ENCODE measurements at regions not wholly inside any gene's neighbourhood (a gene's known extent, or its start where the extent isn't known, plus 50 kb on each side); places are given as distances from the start of the nearest gene placed in this dataset.

GRCh38 chr2:180664507-180664906 is 315.9 kb upstream of the UBE2E3 start:
- ATAC-seq (ENCODE audit: low read depth), result no peak
- POLR2A ChIA-PET, result no interaction called here
- H3K4me1 Mint-ChIP-seq, result no peaks in the 10 kb centered on the region

GRCh38 chr2:180662941-180663471 is 317.4 kb upstream of the UBE2E3 start:
- POLR2A ChIA-PET, result no interaction called here
- Mint-ChIP-seq H3K9me3 (no peaks in the 10 kb centered on the region), H3K4me1 (no peaks in the 10 kb centered on the region), H3K27ac (no peak overlapping the region), H3K36me3 (no peaks in the 10 kb centered on the region), H3K27me3 (peaks cover 3% of the 10 kb centered on the region), H3K4me3 (peak overlapping the region; percentile 21)
- DNase-seq (no peak), ATAC-seq (ENCODE audit: low read depth) (no peak)

More at GRCh38 chr2:180664507-180664906, 315.9 kb upstream of the UBE2E3 start:
- Mint-ChIP-seq H3K9me3 (no peaks in the 10 kb centered on the region), H3K4me3 (no peak overlapping the region), H3K27ac (no peak overlapping the region), H3K36me3 (no peaks in the 10 kb centered on the region), H3K27me3 (peaks cover 3% of the 10 kb centered on the region)
- no peak for DNase-seq

GRCh38 chr2:180662521-180662920 is 317.9 kb upstream of the UBE2E3 start:
- POLR2A ChIA-PET, result no interaction called here
- no peaks in the 10 kb centered on the region for H3K4me1 Mint-ChIP-seq
- ATAC-seq (ENCODE audit: low read depth), result no peak

GRCh38 chr2:180661686-180662030 is 318.7 kb upstream of the UBE2E3 start:
- Mint-ChIP-seq H3K4me3 (no peak overlapping the region), H3K27ac (no peak overlapping the region), H3K36me3 (no peaks in the 10 kb centered on the region), H3K4me1 (no peaks in the 10 kb centered on the region), H3K27me3 (peaks cover 3% of the 10 kb centered on the region), H3K9me3 (no peaks in the 10 kb centered on the region)
- ATAC-seq (ENCODE audit: low read depth) (no peak), DNase-seq (no peak)
- POLR2A ChIA-PET, result no interaction called here

More at GRCh38 chr2:180662521-180662920, 317.9 kb upstream of the UBE2E3 start:
- DNase-seq, result no peak
- no peaks in the 10 kb centered on the region for H3K36me3 Mint-ChIP-seq
- H3K27me3 Mint-ChIP-seq, result peaks cover 3% of the 10 kb centered on the region
- H3K9me3 Mint-ChIP-seq, result no peaks in the 10 kb centered on the region
- H3K4me3 Mint-ChIP-seq, result no peak overlapping the region
- no peak overlapping the region for H3K27ac Mint-ChIP-seq

- H3K27ac Mint-ChIP-seq, result no peak overlapping the region
- no peaks in the 10 kb centered on the region for H3K4me1 Mint-ChIP-seq
- DNase-seq, result no peak
- H3K27me3 Mint-ChIP-seq, result no peaks in the 10 kb centered on the region
- no peak overlapping the region for H3K4me3 Mint-ChIP-seq
- H3K36me3 Mint-ChIP-seq, result no peaks in the 10 kb centered on the region
- POLR2A ChIA-PET, result no interaction called here
- H3K9me3 Mint-ChIP-seq, result no peaks in the 10 kb centered on the region
- ATAC-seq (ENCODE audit: low read depth), result no peak
These were observed 319.3 kb upstream of the UBE2E3 start for GRCh38 chr2:180660881-180661685.

- ATAC-seq (ENCODE audit: low read depth), result no peak
- Mint-ChIP-seq H3K4me1 (no peaks in the 10 kb centered on the region), H3K9me3 (no peaks in the 10 kb centered on the region), H3K36me3 (no peaks in the 10 kb centered on the region), H3K4me3 (no peak overlapping the region), H3K27me3 (no peaks in the 10 kb centered on the region), H3K27ac (no peak overlapping the region)
- DNase-seq, result no peak
- POLR2A ChIA-PET, result no interaction called here
These were observed 320.2 kb upstream of the UBE2E3 start for GRCh38 chr2:180660207-180660606.

GRCh38 chr2:180657054-180657453 is 323.4 kb upstream of the UBE2E3 start:
- POLR2A ChIA-PET, result no interaction called here
- Mint-ChIP-seq H3K27ac (no peak overlapping the region), H3K9me3 (no peaks in the 10 kb centered on the region), H3K4me3 (no peak overlapping the region), H3K4me1 (no peaks in the 10 kb centered on the region), H3K27me3 (no peaks in the 10 kb centered on the region), H3K36me3 (no peaks in the 10 kb centered on the region)
- no peak for DNase-seq
- ATAC-seq (ENCODE audit: low read depth), result no peak

- DNase-seq, result no peak
- Mint-ChIP-seq H3K4me1 (no peaks in the 10 kb centered on the region), H3K4me3 (no peak overlapping the region), H3K9me3 (no peaks in the 10 kb centered on the region), H3K27me3 (no peaks in the 10 kb centered on the region), H3K27ac (no peak overlapping the region), H3K36me3 (no peaks in the 10 kb centered on the region)
- no peak for ATAC-seq (ENCODE audit: low read depth)
- POLR2A ChIA-PET, result no interaction called here
These were observed 324.0 kb upstream of the UBE2E3 start for GRCh38 chr2:180656455-180656847.

- no peak for DNase-seq
- no peaks in the 10 kb centered on the region for H3K4me1 Mint-ChIP-seq
- POLR2A ChIA-PET, result no interaction called here
- no peaks in the 10 kb centered on the region for H3K36me3 Mint-ChIP-seq
- no peak for ATAC-seq (ENCODE audit: low read depth)
- no peaks in the 10 kb centered on the region for H3K9me3 Mint-ChIP-seq
- no peaks in the 10 kb centered on the region for H3K27me3 Mint-ChIP-seq
- no peak overlapping the region for H3K27ac Mint-ChIP-seq
- no peak overlapping the region for H3K4me3 Mint-ChIP-seq
These were observed 324.5 kb upstream of the UBE2E3 start for GRCh38 chr2:180655842-180656454.

- H3K27me3 Mint-ChIP-seq, result no peaks in the 10 kb centered on the region
- POLR2A ChIA-PET, result no interaction called here
- H3K36me3 Mint-ChIP-seq, result no peaks in the 10 kb centered on the region
- H3K9me3 Mint-ChIP-seq, result no peaks in the 10 kb centered on the region
- no peak for ATAC-seq (ENCODE audit: low read depth)
- no peak overlapping the region for H3K27ac Mint-ChIP-seq
- no peaks in the 10 kb centered on the region for H3K4me1 Mint-ChIP-seq
- H3K4me3 Mint-ChIP-seq, result no peak overlapping the region
- DNase-seq, result no peak
These were observed 325.0 kb upstream of the UBE2E3 start for GRCh38 chr2:180655393-180655792.

- POLR2A ChIA-PET, result no interaction called here
- Mint-ChIP-seq H3K9me3 (no peaks in the 10 kb centered on the region), H3K27ac (no peak overlapping the region), H3K4me3 (no peak overlapping the region), H3K36me3 (no peaks in the 10 kb centered on the region), H3K4me1 (no peaks in the 10 kb centered on the region), H3K27me3 (peaks cover 3% of the 10 kb centered on the region)
- DNase-seq, result no peak
- ATAC-seq (ENCODE audit: low read depth), result no peak
These were observed 326.9 kb upstream of the UBE2E3 start for GRCh38 chr2:180653481-180653880.

- ATAC-seq (ENCODE audit: low read depth) (no peak), DNase-seq (no peak)
- Mint-ChIP-seq H3K36me3 (no peaks in the 10 kb centered on the region), H3K9me3 (no peaks in the 10 kb centered on the region), H3K4me3 (no peak overlapping the region), H3K27ac (no peak overlapping the region), H3K4me1 (no peaks in the 10 kb centered on the region), H3K27me3 (peaks cover 4% of the 10 kb centered on the region)
- POLR2A ChIA-PET, result no interaction called here
These were observed 327.6 kb upstream of the UBE2E3 start for GRCh38 chr2:180652794-180653193.

GRCh38 chr2:180651596-180651995 is 328.8 kb upstream of the UBE2E3 start:
- POLR2A ChIA-PET, result no interaction called here
- Mint-ChIP-seq H3K9me3 (no peaks in the 10 kb centered on the region), H3K27me3 (peaks cover 4% of the 10 kb centered on the region), H3K36me3 (no peaks in the 10 kb centered on the region), H3K4me1 (no peaks in the 10 kb centered on the region), H3K4me3 (no peak overlapping the region), H3K27ac (no peak overlapping the region)
- DNase-seq (no peak), ATAC-seq (ENCODE audit: low read depth) (no peak)

GRCh38 chr2:180647621-180648020 is 332.8 kb upstream of the UBE2E3 start:
- Mint-ChIP-seq H3K36me3 (no peaks in the 10 kb centered on the region), H3K9me3 (no peaks in the 10 kb centered on the region), H3K4me3 (no peak overlapping the region), H3K27ac (no peak overlapping the region), H3K27me3 (peaks cover 4% of the 10 kb centered on the region), H3K4me1 (no peaks in the 10 kb centered on the region)
- ATAC-seq (ENCODE audit: low read depth), result no peak
- no peak for DNase-seq
- POLR2A ChIA-PET, result no interaction called here

Data from activated naive CD8-positive, alpha-beta T cell treated with anti-CD3 and anti-CD28 coated beads, Interleukin-2, amount 10 ng/mL, durations not matched to agents 7 days and 5 days (primary cell).